Nephron progenitor cell (in vitro differentiated cells): ENCODE measurements at regions not wholly inside any gene's neighbourhood (a gene's known extent, or its start where the extent isn't known, plus 50 kb on each side); places are given as distances from the start of the nearest gene placed in this dataset.

ENCODE experiments used
- DNase-seq: peaks from one replicate; pipeline ENCODE4 v3.0.0; 2021
- H3K27ac Mint-ChIP-seq: 2 replicates; pipeline ENCODE4 v1.8.0; 2021; ENCODE audit warnings: mild to moderate bottlenecking, moderate library complexity, mixed read lengths
- H3K27me3 Mint-ChIP-seq: 2 replicates; pipeline ENCODE4 v1.8.0; 2021; ENCODE audit warnings: mild to moderate bottlenecking, low read depth, mixed read lengths; ENCODE audit not compliant: poor library complexity
- H3K36me3 Mint-ChIP-seq: 2 replicates; pipeline ENCODE4 v1.8.0; 2021; ENCODE audit warnings: low read depth, mixed read lengths
- H3K4me1 Mint-ChIP-seq: 2 replicates; pipeline ENCODE4 v1.8.0; 2021; ENCODE audit warnings: mixed read lengths
- H3K4me3 Mint-ChIP-seq: 2 replicates; pipeline ENCODE4 v1.8.0; 2021; ENCODE audit warnings: mild to moderate bottlenecking, moderate library complexity, mixed read lengths
- H3K9me3 Mint-ChIP-seq: 2 replicates; pipeline ENCODE4 v1.8.0; 2021; ENCODE audit warnings: mild to moderate bottlenecking, moderate library complexity, mixed read lengths
- TF ChIP-seq, protein P1 (sequence below): fragments of 200-600 bp; sonication (generic); IDR thresholded peaks from 2 replicates; pipeline ENCODE4 v1.5.0; 2021; ENCODE audit warnings: antibody characterized with exemption

DNA sequence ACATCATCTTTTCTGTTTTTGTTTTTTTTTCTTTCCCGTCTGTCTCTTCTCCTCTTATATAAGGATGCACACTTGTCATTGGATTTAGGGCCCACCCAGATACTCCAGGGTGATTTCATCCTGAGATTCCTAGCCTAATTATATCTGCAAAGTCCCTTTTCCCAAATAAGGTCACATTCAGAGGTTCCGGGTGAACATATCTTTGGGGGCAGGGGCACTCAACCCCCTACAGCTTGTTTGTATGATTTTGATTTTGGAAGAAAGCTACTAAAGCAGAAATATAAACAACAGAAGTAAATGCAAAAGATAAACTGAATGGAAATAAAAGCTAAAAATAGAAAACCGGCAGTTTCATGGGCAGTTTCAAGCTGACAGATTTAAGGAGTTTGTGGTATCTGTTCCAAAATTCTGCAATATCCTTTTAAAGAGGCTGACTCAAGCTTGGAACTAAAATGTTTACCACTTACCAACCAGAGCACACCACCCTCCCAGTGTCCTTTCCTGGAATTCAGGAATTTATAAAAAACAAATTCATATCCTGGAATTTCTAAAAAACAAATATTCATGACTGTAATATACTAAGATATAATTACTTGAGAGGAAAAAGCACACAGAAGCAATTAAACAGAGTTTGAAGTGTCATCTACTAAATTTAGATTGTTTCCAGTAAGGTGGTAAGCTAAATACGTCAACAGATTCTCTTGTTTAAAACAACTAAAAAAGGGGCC is 100.0 kb upstream of the CARMIL1 start:
- Mint-ChIP-seq H3K4me3 (no peak overlapping the region), H3K9me3 (no peaks in the 10 kb centered on the region), H3K27me3 (peaks cover 2% of the 10 kb centered on the region), H3K36me3 (no peaks in the 10 kb centered on the region), H3K4me1 (no peaks in the 10 kb centered on the region), H3K27ac (no peak overlapping the region)
- TF ChIP-seq, protein P1, sequence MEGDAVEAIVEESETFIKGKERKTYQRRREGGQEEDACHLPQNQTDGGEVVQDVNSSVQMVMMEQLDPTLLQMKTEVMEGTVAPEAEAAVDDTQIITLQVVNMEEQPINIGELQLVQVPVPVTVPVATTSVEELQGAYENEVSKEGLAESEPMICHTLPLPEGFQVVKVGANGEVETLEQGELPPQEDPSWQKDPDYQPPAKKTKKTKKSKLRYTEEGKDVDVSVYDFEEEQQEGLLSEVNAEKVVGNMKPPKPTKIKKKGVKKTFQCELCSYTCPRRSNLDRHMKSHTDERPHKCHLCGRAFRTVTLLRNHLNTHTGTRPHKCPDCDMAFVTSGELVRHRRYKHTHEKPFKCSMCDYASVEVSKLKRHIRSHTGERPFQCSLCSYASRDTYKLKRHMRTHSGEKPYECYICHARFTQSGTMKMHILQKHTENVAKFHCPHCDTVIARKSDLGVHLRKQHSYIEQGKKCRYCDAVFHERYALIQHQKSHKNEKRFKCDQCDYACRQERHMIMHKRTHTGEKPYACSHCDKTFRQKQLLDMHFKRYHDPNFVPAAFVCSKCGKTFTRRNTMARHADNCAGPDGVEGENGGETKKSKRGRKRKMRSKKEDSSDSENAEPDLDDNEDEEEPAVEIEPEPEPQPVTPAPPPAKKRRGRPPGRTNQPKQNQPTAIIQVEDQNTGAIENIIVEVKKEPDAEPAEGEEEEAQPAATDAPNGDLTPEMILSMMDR = no peak
- no peak for DNase-seq

DNA sequence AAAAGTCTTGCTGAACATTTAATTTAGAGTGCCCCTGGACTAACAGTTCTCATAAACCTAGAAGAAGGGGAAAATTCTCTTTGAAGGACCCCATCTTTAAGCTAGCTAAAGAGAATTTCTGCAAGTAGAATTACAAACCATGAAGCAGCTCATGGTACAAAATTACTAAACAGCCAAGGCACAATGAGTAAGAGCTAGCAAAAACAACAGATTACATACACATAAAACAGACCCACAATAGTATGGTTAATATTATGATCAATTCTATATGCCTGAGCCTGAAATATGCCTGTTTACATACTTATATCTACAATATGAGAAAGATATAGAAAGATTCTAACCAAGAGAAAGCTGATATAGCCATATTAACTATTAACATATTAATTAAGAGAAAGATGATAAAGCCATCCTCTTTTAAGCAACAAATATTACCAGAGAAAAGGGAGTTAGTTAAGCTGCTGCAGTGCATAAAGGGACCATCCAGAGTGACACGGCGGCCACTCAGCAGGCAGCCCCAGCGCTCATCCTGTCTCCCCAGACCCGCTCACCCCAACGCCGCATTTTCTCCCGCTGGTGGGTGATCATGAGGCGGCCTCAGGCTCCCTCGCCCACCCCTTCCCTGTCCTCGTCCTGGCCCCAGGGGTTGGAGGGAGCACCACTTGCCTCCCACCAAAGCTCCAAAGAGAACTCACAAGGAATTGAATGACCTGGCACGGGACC is 98.4 kb upstream of the CARMIL1 start:
- Mint-ChIP-seq H3K27ac (no peak overlapping the region), H3K4me3 (no peak overlapping the region), H3K9me3 (no peaks in the 10 kb centered on the region), H3K27me3 (peaks cover 3% of the 10 kb centered on the region), H3K36me3 (no peaks in the 10 kb centered on the region), H3K4me1 (no peaks in the 10 kb centered on the region)
- TF ChIP-seq, protein P1 = no peak
- DNase-seq = no peak

DNA sequence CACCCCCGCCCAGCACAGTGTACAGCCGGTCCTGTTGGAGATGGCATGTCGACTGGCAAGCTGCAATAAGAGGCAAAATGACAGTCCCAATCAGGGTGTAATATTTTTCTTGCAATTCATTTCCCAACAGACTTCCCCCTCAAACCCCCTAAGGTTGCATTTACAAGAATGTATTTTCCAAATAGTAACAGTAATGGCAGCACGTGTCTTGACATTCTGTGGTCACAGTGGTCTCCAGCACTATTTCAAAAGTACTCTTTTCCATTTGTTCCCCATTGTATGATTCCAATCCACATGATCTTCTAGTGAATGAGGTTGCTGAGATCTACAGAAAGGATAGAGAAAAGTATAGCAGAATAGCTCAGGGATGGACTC is 97.8 kb upstream of the CARMIL1 start:
- no peak for DNase-seq
- Mint-ChIP-seq H3K9me3 (no peaks in the 10 kb centered on the region), H3K27me3 (peaks cover 3% of the 10 kb centered on the region), H3K4me1 (no peaks in the 10 kb centered on the region), H3K27ac (no peak overlapping the region), H3K36me3 (no peaks in the 10 kb centered on the region), H3K4me3 (no peak overlapping the region)
- TF ChIP-seq, protein P1 = no peak

DNA sequence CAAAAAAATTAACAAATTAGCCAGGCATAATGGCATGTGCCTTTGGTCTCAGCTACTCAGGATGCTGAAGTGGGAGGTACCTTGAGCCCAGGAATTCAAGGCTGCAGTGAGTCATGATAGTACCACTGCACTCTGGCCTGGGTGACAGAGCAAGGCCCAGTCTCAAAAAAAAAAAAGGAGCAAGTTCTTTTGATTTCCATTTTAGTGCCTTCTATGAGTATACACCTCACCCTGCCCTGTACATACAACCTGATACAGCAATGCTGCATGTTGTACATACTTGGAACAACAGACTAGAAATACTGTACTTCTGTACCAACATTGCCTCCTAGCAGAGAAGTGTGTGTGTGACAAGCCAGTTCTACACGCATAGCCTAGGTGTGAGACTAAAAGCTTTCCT is 97.3 kb upstream of the CARMIL1 start:
- Mint-ChIP-seq H3K4me1 (no peaks in the 10 kb centered on the region), H3K27ac (no peak overlapping the region), H3K4me3 (no peak overlapping the region), H3K9me3 (no peaks in the 10 kb centered on the region), H3K27me3 (peaks cover 3% of the 10 kb centered on the region), H3K36me3 (no peaks in the 10 kb centered on the region)
- TF ChIP-seq, protein P1 = no peak
- no peak for DNase-seq

DNA sequence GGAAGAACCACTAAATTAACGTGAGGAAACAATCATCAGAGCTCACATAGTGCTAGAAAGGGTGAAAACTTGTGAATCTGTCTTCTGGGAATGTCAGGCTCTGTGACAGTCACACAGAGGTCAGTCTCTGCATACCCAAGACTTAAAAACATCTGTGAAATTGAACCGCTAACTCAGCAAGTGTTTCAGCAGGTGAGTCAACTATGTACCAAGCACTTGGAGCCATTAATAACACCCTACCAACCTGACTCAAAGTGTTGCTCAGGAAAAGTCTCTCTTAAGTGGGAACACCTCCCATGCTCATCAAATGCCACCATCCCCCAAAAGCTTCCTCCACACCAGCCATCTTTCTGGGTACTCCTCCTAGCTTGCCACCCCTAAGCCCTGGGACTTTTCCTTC is 92.3 kb upstream of the CARMIL1 start:
- H3K9me3 Mint-ChIP-seq = no peaks in the 10 kb centered on the region
- H3K4me1 Mint-ChIP-seq = no peaks in the 10 kb centered on the region
- no peak overlapping the region for H3K27ac Mint-ChIP-seq
- no peaks in the 10 kb centered on the region for H3K36me3 Mint-ChIP-seq
- TF ChIP-seq, protein P1 = no peak
- no peak overlapping the region for H3K4me3 Mint-ChIP-seq
- H3K27me3 Mint-ChIP-seq = peaks cover 3% of the 10 kb centered on the region
- DNase-seq = no peak

DNA sequence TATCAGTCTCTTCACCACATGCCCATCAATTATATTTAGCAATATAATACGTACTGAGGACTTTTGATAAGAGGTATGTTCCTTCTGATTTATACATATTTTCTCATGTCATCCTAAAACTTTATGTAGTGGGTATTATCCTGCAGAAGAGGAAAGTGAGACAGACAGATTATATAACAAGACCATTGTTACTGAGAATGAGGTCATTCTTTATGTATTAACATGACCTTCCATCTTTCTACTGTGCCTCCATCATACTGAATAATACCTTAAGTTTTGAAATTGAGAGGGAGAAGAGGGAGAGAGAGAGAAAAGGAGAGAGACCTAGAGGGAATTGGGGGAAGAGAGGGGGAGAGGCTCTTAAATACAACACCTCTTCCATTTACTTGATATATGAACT is 90.9 kb upstream of the CARMIL1 start:
- H3K9me3 Mint-ChIP-seq = no peaks in the 10 kb centered on the region
- H3K4me1 Mint-ChIP-seq = peaks cover 11% of the 10 kb centered on the region
- no peak overlapping the region for H3K27ac Mint-ChIP-seq
- no peak for DNase-seq
- TF ChIP-seq, protein P1 = no peak
- H3K27me3 Mint-ChIP-seq = peaks cover 8% of the 10 kb centered on the region
- no peaks in the 10 kb centered on the region for H3K36me3 Mint-ChIP-seq
- no peak overlapping the region for H3K4me3 Mint-ChIP-seq
